Esophagus muscularis mucosa (tissue), 3 donors: ENCODE measurements at regions not wholly inside any gene's neighbourhood (a gene's known extent, or its start where the extent isn't known, plus 50 kb on each side); places are given as distances from the start of the nearest gene placed in this dataset.

Experiments used
- CTCF ChIP-seq, 3 experiments: fragments of 200-600 bp in 2 of 3; fragments of 450-650 bp in 1 of 3; sonication (generic) in 2 of 3; IDR thresholded peaks; one replicate each; pipeline ENCODE4 v1.5.1; 2017 to 2019; ENCODE audit warnings: antibody characterized with exemption in 3 of 3, mild to moderate bottlenecking in 2 of 3, moderate library complexity in 1 of 3
- POLR2A ChIP-seq: fragments of 450-650 bp; IDR thresholded peaks from one replicate; pipeline ENCODE4 v1.6.1; 2017; ENCODE audit warnings: antibody characterized with exemption, moderate library complexity, mild to moderate bottlenecking, low read depth
- POLR2AphosphoS5 ChIP-seq, 2 donors: sonication (generic); formaldehyde crosslinking; IDR thresholded peaks; one replicate each; pipeline ENCODE4 v1.6.1; 2017; ENCODE audit warnings: antibody characterized with exemption in 2 of 2

DNA sequence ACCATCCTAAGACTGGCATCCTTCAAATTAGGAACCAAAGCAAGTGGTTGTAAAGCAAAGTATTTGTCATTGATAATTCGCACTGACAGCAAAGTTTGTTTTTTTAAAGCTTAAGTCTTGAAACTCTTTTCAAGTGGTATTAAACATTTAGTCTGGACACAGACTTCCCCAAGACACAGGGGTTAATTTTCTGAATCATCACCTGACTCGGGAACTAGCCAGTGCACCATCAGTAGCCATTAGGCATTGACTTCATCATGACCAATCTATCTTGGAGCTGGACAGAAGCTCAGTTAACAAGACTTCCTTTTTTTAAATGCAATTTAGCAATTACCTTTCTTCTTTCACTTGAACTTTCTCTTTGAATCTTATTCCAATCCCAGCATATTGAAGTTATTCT, 210.6 kb downstream of the ZNF365 start:
- TF ChIP-seq CTCF (IDR thresholded peaks at IDR 0.05) (no peak), POLR2A (no peak), POLR2AphosphoS5 (IDR thresholded peaks at IDR 0.05) (no peak)
